CD4-positive, alpha-beta T cell treated with Interferon gamma for 1 hour (primary cell): ENCODE measurements at regions not wholly inside any gene's neighbourhood (a gene's known extent, or its start where the extent isn't known, plus 50 kb on each side); places are given as distances from the start of the nearest gene placed in this dataset.
"Not testable (repeated sequence)": the region's sequence is repeated elsewhere in the genome, so short reads cannot be mapped to it uniquely, and the experiment has no call there.

Experiments used
- DNase-seq: peaks from one replicate; pipeline ENCODE4 v3.0.0-alpha.2; 2020

DNA sequence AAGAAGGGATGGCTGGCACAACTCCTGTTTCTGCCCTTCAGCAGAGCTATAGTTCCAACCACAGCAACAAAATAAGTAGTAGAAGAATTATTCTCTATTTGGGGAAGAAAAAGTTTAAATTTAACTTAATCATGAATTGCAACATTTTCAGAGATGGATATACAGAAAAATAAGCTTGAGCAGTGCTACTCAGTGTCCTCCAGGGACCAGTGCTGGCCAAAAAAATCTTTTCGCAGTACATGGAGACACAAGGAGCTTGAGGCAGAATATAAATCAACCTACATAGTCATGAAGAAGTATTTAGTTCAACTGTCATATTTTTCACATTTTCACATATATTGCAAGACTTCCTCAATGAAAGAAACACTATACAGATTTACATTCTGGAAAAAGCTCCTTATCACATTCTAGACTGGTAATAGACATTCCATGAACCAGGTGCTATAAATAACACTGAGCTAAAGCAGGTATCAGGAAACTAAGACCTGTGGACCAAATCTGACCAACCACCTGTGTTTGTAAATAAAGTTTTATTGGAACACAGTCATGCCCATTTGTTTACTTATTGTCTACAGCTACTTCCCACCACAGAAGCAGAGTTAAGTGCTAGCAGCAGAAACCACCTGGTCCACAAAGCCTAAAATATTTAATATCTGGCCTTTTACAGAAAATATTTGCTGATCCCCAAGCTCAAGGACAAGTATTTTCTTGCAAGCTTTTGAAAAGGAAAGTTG lies 101.9 kb downstream of the RGS21 start:
- DNase-seq, result no peak

DNA sequence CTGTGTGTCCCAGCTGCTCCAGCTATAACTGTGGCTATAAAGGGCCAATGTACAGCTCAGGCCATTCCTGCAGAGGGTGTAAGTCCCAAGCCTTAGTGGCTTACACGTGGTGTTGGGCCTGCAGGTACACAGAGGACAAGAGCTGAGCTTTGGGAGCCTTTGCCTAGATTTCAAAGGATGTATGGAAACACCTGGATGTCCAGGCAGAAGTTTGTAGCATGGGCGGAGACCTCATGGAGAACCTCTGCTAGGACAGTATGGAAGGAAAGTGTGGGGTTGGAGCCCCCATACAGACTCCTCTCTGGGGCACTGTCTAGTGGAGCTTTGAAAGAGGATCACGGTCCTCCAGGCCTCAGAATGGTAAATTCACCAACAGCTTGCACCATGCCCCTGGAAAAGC lies 113.9 kb downstream of the RGS21 start:
- no peak for DNase-seq

DNA sequence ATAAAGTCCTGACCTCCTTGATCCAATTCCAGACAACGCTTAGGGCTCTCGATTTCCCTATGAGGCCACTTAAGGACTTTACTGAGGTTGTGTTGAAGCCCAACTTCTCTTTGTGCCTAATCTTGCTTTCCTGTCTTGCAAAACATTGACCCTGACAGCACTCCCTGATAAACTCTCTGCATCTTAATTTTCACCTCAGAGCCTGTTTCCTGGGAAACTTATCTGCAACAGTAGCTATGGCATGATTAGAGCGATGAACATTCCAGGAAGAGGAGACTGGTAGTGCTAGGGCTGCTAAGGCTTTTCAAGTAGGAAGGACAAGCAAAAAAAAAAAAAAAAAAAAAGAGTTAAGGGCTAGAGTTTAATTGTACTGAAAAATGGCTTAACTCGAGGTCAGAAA lies 118.9 kb downstream of the RGS21 start:
- no peak for DNase-seq

DNA sequence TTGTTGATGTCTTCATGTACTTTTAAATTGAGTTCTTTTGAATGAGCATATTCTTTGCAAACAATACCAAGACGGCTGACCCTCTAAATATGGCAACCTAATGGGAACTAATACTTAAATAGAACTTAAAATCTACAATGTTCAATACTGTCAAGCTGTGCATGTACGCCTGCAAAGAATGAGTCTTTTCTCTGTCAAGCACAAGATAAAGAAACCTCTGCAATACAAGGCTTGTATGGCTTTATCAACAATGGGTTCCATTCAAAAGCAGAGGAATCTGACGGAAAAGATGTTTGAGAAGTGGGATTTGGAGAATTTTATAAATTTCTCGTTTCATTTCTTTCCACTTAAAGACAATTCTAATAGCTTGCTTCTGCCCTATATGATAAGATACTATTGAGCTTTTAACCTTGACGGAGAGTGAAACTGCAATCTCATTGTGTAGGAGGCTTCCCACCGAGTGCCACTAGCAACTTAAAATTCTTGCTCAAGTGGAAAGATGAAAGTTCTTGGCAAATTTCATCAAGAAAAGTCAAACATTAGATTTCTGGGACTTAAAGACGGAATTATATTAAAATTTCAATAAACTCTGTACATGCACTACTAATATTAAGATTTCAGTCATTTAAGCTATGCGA lies 119.8 kb downstream of the RGS21 start:
- no peak for DNase-seq

DNA sequence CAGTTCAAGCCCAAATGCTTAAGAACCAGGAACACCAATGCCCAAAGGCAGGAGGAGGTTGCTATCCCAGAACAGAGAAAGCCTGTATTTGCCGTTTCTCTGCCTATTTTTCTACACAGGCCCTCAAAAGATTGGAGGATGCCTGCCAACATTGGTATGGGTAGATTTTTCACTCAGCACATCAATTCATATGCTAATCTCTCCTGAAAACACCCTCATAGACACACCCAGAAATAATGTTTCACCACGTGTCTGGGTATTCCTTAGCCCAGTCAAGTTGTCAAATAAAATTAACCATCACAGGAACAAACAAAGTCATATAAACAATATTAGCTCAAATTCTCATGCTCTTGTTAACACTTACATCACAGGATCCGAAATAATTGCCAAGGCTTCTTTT lies 121.9 kb downstream of the RGS21 start:
- DNase-seq, result no peak

DNA sequence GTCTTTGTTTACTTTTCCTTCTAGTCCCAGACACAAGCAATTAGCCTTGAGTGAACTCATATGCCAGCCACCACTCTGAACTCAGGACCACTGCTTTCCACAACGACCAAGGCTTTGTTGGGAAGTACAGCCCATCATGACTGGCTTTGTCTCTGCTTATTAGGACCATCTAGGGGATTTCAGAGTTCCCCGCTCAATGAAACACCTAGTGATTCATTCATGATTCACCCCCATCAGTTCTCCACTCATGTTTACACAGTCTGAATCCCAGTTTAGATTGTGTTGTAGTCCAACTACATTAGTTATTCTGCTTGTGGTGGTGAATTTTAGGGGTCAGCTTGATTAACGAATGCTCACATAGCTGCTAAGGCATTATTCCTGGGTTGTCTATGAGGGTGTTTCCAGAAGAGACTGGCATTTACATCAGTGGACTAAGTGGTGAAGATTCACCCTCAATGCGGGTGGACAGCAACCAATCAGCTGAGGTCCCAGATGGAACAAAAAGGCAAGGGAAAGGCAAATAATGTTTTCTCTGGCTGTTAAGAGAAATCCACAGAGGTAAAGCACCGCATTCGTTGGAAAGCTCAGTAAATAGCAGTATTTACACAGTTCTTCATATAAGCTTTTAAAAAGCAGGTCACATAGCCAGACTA lies 122.7 kb downstream of the RGS21 start:
- no peak for DNase-seq

DNA sequence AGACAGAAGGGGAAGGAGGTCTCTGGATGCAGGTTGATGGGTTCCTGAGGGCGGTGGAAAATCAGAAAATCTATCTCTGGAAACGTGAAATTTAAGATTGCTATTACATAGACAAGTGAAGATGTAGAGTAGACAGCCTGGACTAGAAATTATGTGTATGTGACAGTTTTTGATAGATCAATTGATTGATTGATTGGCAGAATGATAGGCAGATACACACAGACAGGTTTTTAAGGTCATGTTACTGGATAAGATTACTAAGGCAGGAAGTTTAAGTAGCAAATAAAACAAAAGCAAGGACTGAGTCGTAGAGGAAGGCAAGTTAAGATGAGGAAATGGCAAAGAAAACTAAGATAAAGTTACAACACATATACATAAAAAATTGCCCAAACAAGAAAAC lies 124.7 kb downstream of the RGS21 start:
- DNase-seq, result no peak

DNA sequence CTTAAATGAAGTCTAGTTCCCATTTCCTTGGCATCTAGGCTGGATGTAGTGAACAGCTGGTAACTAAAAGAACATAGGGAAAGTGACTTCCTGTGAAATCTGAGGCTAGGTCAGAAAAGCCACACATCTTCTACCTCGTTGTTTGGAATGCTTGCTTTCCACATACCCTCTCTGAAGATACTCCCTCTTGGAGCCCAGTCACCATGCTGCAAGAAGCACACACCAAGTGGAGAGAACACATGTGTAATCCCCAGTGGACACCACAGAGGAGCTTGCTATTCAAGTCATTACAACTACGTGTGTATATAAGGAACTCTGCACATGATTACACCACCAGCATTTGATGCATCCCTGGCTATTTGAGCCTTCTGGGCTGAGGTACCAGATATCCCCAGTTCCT lies 125.9 kb downstream of the RGS21 start:
- no peak for DNase-seq

DNA sequence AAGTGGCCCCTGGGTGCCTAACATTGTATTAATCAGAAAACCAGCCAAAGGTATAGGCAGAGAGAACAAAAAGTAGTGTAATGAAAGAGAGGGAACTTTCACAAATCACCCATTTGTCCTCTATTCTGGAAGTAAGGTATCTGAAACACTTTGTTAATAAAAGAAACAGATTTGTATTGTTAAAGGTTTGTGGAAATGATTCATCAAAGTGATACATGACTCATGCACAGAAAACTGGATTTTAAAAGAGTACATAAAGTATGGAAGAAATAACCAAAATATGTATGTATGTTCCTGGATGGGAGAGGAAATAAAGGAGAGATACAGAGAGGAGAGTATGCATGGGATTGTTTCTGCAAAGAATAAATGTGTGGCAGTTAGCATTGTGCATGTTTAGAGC lies 126.8 kb downstream of the RGS21 start:
- no peak for DNase-seq

DNA sequence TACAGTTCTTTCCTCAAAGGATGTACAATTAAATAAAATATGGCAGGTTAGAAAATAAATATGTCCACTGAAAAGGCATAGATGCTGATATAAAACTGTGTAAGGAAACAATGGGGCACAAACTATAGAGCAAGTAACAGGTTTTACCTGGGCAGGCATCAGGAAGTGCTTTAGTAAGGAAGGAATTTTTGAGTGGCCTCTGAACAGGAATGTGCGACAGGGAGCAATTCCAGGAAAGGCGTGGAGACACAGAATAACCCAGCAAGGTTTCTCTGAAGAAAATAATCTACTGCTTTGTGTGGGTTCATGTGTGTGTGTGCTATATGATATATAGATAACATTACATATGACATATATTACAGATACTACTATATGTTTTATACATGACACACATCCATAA lies 128.4 kb downstream of the RGS21 start:
- no peak for DNase-seq

DNA sequence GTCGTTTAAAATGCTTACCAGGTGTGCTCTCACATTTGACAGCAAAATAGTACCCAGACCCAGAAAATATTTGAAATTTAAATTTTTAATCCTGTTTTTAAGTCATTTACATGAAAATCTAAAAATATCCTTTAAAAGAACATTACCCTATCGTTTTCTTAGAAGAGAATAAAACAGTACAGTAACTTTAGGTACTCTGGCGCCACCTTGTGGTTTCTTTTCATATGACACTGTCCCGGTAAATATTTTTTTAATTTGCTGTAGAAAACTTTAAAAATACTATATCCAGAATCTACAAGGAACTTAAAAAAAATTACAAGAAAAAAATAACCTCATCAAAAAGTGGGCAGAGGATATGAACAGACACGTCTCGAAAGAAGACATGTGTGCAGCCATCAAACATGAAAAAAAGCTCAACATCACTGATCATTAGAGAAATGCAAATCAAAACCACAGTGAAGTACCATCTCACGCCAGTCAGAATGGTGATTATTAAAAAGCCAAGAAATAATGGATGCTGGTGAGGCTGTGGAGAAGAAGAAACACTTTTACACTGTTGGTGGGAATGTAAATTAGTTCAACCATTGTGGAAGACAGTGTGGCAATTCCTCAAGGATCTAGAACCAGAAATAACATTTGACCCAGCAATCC lies 129.2 kb downstream of the RGS21 start:
- no peak for DNase-seq

DNA sequence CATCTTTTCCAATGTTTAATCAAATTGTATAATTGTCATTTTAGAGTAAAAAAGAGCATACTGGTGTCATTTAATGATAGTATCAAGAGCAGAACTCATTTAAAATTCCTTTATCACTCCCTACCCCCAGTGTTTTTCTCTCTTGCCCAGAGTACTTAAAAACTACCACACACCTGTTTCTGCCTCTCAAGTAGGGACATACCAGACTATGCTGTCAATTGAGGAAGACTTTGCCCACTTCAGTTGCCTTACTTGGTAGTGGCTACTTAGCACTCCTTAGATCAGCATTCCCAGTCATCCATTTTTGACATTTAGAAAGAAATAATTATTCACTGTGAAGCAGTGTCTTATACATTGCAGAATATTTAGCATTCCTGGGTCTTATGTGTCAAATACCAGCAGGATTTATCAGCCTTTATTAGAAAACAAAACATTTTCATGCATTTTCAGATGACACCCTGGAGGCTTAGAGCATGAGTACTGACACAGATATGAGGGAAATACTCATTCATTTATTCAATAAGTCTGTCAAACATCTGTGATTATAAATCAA lies 127.5 kb upstream of the RGS1 start:
- DNase-seq, result no peak

DNA sequence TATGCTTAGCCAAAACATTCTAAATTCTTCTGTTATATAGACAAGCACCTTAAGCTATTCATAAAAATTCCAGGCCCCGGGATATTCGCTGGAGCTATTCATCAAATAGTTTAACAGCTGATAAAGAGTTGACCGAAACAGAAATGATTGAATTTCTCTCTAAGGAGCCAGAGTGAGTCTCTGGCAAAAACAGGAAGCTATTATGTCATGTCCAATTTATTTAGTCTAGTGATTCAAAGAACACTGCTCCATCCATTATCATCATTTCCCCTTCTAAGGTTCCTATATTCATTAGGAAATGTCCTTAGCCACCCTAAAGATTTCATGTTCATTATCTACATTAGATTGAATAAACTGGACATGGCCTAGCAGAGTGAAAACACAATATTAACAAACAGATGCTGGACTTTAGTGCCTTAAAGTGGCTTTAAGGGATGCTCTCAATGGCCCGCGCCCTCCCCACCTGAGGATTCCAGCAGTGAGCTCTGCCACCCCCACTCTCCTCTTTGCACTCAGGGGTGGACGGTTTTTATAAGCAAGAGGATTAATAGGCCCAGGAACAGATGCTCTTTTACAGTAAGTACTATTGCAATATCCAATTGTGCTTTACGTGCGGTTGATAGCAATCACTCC lies 122.1 kb upstream of the RGS1 start:
- no peak for DNase-seq

DNA sequence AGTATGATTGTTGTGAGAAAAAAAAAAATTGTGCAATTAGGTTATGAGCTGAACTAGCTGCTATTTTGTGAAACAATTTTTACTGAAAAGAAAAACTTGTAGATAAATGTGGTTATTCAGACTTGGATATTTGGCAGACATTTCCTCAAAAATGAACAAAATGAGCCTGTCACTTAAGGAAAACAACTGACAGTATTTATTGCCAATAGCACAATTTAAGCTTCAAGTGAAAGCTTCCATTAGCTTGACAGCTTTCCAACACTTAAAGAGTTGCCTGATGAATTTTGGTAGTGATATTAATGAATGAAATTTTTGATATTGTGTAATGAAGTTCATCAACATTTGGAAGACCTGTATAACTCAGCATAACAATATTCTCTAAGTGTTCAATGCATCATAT lies 116.1 kb upstream of the RGS1 start:
- DNase-seq, result no peak

DNA sequence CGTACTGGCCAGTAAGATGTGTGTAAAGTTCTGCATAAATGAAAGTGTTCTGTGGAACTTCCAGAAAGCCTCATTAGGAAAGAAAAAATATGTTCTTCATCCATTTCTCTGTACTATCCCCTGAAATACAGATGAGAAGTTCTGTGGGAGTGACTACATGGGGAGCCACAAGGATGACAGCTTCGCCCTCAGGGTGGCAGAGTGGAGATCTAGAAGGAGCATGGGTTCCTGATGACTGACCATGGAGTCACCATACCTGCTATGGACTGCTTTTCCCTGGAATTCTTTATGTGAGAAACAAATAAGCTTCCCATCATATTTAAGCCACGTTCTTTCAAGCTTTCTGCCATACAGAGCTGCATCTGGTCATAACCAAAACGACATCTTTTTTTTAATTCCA lies 113.9 kb upstream of the RGS1 start:
- DNase-seq, result no peak

DNA sequence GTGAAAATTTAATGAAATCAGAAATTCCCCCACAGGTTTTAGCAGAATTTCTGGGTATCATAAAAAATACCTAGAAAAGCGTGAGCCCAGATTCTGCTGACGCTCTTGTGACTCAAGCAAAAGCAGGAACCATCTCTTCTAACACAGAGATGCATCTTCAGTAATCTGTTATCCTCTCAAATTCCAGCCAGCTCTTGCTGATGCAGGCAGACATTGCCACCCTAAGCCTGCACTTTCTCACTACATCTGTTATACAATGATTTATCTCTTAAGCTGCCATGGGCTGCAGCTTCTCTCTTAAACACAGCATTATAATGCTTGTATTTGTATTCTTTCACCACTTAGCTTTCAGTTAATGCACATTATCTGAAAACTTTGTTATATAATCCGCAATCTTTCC lies 113.0 kb upstream of the RGS1 start:
- no peak for DNase-seq

DNA sequence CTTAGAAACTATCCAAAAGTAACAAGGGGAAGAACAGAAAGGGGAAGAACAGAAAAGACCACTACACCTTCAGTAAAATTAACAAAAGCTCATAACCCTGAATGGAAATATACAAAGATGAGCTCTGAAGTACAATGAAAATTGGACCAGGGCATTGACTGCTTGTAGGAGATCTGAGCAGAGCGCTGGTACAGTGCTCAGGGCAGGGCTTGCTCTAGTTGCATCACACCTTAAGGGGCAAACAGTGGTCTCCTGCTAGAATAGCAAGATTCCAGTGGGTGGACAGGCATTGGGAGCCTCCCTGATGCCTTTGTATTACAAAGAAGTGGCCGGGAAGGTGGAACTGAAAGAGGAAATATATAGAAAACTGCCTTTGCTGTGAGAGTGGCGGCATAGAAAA lies 111.9 kb upstream of the RGS1 start:
- DNase-seq, result no peak

DNA sequence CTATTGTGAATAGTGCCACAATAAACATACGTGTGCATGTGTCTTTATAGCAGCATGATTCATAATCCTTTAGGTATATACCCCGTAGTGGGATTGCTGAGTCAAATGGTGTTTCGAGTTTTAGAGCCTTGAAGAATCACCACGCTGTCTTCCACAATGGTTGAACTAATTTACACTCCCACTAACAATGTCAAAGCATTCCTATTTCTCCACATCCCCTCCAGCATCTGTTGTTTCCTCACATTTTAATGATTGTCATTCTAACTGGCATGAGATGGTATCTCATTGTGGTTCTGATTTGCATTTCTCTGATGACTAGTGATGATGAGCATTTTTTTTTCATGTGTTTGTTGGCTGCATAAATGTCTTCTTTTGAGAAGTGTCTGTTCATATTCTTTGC lies 110.4 kb upstream of the RGS1 start:
- DNase-seq, result not testable (repeated sequence)

DNA sequence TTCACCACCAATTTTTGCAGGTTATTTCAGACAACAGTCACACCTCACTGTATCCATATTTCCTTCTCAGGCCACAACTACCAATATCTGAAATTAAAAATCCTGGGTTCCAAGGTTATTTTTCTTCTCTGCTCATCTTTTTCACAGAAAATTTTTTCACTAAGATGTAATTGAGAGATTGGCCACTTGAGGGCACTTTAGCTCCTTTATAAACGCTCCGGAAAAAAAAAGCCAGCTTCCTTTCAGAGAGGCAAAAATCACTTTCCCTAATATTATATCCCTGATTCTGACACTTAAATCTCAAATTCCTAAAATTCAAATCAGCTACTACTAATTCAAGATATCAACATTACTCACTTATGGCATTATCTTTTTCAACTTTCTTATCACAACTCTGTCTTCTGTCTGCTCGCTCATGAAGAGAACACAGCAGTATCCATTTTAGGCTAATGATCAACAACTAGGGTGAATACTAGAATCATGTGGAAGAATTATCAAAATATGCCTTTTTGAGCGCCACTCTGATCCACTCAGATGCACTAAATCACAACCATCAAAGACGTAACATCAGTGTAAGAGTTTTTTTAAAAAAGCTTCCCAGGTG lies 101.4 kb upstream of the RGS1 start:
- DNase-seq, result no peak

DNA sequence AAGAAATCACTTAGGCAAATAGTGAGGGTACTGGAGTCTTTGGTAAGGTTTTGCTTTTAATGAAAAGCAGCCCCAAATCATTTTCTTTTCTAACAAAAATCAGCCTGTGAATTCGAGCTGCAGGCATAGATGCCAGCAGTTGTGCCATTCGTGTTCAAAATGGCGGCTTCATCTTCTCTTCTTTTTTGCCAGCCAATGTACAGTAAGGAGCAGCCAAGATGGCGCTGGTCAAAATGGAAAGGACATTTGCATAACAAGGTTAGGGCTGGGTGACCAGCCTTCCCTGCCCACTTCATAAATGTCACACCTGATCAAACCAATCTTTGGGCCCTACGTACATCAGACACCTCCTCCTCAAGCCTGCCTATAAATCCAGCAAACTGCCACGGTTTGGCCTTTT lies 100.2 kb upstream of the RGS1 start:
- no peak for DNase-seq

DNA sequence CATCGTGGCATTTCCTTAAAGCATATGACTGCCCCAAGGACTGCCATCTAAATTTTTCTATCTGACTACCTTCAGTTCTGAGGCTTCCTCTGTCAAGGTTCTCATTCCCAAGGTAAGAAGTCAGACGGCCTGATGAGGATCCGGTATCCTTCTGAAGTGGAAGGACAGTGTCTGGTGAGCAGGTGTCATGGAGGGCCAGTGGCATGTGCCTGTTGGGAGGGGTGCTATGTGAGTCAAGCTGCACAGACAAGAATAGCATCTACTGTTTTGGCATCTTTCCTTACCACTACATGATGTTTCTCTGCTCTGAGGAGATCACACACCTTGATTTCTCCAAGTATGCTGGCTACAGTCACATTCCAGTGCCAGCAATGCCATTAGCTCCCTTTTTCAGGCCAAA lies 99.6 kb upstream of the RGS1 start:
- no peak for DNase-seq

DNA sequence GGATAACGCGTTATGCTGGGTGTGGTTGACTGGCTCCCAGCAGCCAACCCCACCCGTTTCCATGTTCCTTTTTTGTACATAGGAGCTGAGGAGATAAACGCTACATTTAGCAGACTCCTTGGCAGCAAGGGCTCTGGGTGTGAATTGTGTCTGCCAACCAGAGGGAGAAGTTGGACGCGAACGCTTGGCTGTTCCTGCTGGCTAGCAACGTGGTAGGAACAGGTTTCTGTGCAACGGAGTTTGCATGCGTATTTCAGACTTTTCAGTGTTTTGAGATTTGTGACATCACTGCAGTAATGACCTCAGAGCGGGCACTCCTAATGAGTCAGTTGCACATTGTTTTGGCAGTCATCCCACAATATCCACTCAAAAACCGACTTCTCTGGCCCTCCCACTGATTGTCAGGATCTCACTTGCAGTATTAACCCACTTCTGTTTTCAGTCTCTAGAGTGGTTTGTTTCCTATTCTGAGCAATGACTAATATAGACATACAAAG lies 98.7 kb upstream of the RGS1 start:
- DNase-seq, result peak; percentile 11

DNA sequence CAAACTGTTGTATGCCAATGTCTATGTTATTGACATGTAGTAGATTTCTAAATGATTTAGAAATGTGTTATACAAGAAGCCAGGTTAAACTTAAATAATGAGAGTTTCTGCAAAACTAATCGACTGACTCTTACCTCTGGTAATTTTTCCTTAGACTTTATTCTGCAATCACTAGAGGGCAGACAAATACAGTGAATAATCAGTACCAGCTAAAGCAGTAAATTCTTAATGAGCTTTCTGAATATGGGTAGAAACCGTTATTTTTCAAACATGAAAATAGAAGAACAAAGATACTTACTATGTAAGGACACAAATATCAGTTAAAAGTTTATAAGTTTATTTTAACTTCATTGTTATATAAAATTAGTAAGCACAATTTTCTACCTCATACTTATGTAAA lies 97.9 kb upstream of the RGS1 start:
- DNase-seq, result no peak
